SK-MEL-5 (cell line): ENCODE measurements at regions not wholly inside any gene's neighbourhood (a gene's known extent, or its start where the extent isn't known, plus 50 kb on each side); places are given as distances from the start of the nearest gene placed in this dataset.
"Not testable (repeated sequence)": the region's sequence is repeated elsewhere in the genome, so short reads cannot be mapped to it uniquely, and the experiment has no call there.

Experiments
- DNase-seq: peaks from one replicate; pipeline ENCODE4 v3.0.0-alpha.2; 2016; ENCODE audit warnings: low read depth, low spot score
- in situ Hi-C: cut with HindIII; loops from 2 replicates; pipeline ENCODE4 v1.10.0; 2016; ENCODE audit warnings: low sequenced_read_pairs, high pct_unique_total_duplicates, low pct_unique_long_range_greater_than_20kb

- in situ Hi-C loops = no loop called here
- no peak for DNase-seq
Measured at GRCh38 chr19:27993619-27994570, 1219.1 kb downstream of the UQCRFS1 start.

GRCh38 chr19:27986299-27986698 lies 1226.7 kb downstream of the UQCRFS1 start:
- no peak for DNase-seq
- in situ Hi-C loops = no loop called here

- in situ Hi-C loops = no loop called here
- no peak for DNase-seq
Measured at GRCh38 chr19:27975419-27976005, 1237.4 kb downstream of the UQCRFS1 start.

- peak; percentile 79 for DNase-seq
- in situ Hi-C loops = no loop called here
Measured at GRCh38 chr19:27974082-27974513, 1238.9 kb downstream of the UQCRFS1 start.

DNA sequence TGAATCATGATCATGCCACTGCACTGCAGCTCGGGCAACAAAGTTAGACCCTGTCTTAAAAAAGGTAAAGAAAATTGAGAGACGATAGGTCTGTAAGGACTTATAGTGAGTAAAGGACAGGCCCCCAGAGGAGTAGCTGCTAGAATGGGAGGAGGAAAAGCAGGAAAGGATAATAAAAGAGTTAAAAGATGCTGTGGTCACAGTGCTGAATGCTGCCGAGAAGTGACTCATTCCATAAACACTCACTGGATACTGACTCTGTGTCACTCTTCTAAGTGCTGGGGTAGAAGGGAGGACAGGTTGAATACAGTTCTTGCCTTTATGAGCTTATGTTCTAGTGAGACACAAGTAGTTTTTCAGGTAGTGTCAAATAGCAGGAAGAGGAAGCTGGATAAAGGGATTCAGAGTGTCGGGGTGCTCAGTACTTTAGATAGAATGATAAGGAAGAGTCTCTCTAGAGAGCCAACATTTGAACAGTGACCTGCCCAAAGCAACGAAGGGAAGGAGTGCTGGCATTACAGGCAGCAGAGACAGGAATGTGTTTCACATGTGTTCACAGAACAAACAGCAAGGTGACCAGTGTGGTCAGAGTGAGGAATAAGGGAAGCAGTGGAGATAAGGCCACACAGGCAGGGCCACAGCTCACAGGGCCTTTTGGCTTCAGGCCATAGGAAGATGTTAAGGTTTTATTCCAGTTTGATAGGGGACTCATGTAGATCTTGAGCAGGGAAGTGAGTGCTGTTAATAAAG lies 1240.5 kb downstream of the UQCRFS1 start:
- in situ Hi-C loops = no loop called here
- DNase-seq = peak; percentile 45

DNA sequence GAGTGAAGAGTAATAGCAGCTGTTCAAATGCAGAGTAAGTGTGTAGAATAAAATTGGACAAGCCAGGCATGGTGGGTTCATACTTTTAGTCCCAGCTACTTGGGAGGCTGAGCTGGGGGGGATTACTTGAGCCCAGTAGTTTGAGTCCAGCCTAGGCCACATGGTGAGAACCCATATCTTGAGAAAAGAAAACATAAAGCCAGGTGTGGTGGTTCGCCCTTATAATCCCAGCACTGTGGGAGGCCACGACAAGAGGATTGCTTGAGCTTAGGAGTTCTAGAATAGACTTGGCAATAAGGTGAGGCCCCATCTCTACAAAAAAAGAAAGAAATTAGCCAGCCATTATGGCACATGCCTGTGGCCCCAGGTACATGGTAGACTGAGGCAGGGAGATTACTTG lies 1241.1 kb downstream of the UQCRFS1 start:
- DNase-seq = no peak
- in situ Hi-C loops = no loop called here

GRCh38 chr19:27971071-27971470 lies 1241.9 kb downstream of the UQCRFS1 start:
- no peak for DNase-seq
- in situ Hi-C loops = no loop called here

GRCh38 chr19:27966390-27966816 lies 1246.5 kb downstream of the UQCRFS1 start:
- in situ Hi-C loops = no loop called here
- DNase-seq = peak; percentile 49

GRCh38 chr19:27964185-27964584 lies 1248.8 kb downstream of the UQCRFS1 start:
- DNase-seq = peak; percentile 13
- in situ Hi-C loops = no loop called here

DNA sequence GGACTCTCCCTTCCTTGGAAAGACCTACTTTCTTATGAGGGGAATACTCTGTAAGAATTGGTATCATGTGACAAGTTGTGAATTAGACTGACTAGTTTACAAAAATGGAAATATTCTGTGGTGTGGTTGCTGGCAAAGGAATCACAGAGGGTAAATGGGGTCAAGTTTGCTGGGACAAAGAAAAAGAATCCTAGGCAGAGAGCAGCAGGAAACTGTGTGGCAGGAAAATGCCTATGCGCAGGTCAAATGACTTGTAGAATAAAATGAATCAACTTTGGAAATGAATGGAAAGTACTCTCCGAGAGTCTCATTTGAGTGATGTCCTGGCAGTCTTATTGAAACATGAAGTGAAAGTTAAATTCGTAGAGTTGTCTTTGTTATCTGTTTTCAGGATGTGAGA lies 1250.7 kb downstream of the UQCRFS1 start:
- DNase-seq = peak; percentile 86
- in situ Hi-C loops = no loop called here

GRCh38 chr19:27955485-27956480 lies 1257.2 kb downstream of the UQCRFS1 start:
- DNase-seq = peak; percentile 37
- in situ Hi-C loops = no loop called here

GRCh38 chr19:27942607-27943006 lies 1270.3 kb downstream of the UQCRFS1 start:
- in situ Hi-C loops, DNase-seq: not testable (repeated sequence)

DNA sequence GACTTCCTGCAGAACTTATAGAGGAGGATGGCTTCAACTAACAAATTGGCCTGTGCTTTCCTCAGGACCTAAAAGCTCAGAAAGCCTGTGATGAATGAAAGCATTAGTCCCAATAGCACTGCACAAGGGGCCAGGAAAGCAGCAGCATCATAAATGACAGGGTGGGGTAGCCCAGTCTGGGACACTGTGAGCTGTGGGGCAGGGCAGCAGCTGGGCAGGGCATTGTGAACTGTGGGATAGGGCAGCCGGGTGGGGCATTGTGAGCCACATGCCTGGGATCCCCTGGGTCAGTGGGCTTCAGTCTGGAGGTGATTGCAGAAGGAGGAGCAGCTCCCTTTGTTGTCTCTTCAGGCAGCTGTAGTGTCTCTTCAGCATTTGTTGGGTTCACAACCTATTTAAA lies 1276.8 kb downstream of the UQCRFS1 start:
- in situ Hi-C loops = no loop called here
- no peak for DNase-seq

DNA sequence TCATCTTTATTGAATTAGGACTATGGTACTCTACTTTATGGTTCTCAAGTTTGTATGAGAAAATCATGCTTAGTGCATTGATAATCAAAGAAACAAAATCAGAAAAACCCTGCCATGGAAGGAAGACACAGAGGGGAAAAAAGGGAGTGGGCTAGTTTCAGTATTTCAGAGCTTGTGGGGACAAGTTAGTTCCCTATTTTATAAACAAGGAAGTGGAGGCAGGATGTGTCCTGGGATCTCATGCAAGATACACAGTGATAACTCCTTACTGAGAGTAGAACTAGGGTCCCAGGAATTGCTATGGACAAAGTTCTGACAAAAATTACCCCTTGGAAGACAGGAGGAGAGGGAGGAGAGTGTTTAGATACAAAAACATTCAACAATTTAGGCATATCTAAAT lies 1277.3 kb downstream of the UQCRFS1 start:
- DNase-seq = no peak
- in situ Hi-C loops = no loop called here

- no peak for DNase-seq
- in situ Hi-C loops = no loop called here
Measured at GRCh38 chr19:27929399-27929798, 1283.6 kb downstream of the UQCRFS1 start.

DNA sequence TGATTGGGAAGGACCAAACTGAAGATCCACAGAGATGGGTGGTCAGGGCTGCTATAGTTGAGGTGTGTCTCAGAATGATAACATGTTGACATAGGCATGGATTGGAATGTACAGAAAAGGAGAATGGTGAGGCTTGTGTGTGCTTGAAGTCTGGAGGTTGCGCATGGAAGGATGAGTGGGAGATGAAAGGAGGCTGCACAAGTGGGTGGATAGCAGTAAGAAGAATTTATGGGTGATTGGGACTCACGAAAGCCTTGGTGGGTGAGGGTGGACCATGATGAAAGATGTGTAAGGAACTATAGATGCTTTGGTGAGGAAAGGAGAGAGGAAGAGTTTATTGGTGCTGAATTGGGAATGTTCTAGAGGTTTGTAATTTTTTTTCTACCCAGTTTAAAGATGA lies 1287.7 kb downstream of the UQCRFS1 start:
- DNase-seq = no peak
- in situ Hi-C loops = no loop called here

GRCh38 chr19:27922970-27923369 lies 1290.0 kb downstream of the UQCRFS1 start:
- no peak for DNase-seq
- in situ Hi-C loops = no loop called here
